Right lobe of liver (tissue), 6 donors: ENCODE measurements at regions not wholly inside any gene's neighbourhood (a gene's known extent, or its start where the extent isn't known, plus 50 kb on each side); places are given as distances from the start of the nearest gene placed in this dataset.

Experiments used
- ATAC-seq, 4 donors: fragments of 200-7000 bp; cut with Tn5 transposase; one replicate each; pipeline ENCODE4 v1.9.1; 2020; ENCODE audit warnings: mild to moderate bottlenecking in 4 of 4, moderate library complexity in 4 of 4
- DNase-seq, 3 donors: peaks; one replicate each; pipeline ENCODE4 v3.0.0-alpha.2; 2020
- H3K27ac ChIP-seq, 3 donors: fragments of 200-600 bp; one replicate each; pipeline ENCODE4 v1.8.0; 2022
- H3K27me3 ChIP-seq, 2 donors: fragments of 200-600 bp; one replicate each; pipeline ENCODE4 v1.8.0; 2022
- H3K36me3 ChIP-seq, 4 donors: fragments of 200-600 bp; sonication (generic) in 1 of 4; one replicate each; pipeline versions ENCODE4 v1.5.1 to v1.8.0; 2017 to 2022; ENCODE audit warnings: control low read depth in 1 of 4
- H3K4me1 ChIP-seq, 4 donors: fragments of 200-600 bp; sonication (generic) in 1 of 4; one replicate each; pipeline versions ENCODE4 v1.5.1 to v1.8.0; 2017 to 2022; ENCODE audit warnings: control low read depth in 1 of 4
- H3K4me3 ChIP-seq, 3 donors: fragments of 200-600 bp; one replicate each; pipeline ENCODE4 v1.8.0; 2022
- H3K9me3 ChIP-seq, 4 donors: fragments of 200-600 bp; sonication (generic) in 1 of 4; one replicate each; pipeline versions ENCODE4 v1.5.1 to v1.8.0; 2017 to 2022; ENCODE audit warnings: control low read depth in 1 of 4
- POLR2A ChIP-seq: fragments of 450-650 bp; IDR thresholded peaks from one replicate; pipeline ENCODE4 v1.6.1; 2017; ENCODE audit warnings: antibody characterized with exemption, mild to moderate bottlenecking
- WGBS: methylation state at CpG from one replicate; pipeline ENCODE4 v1.1.6; 2018; ENCODE audit warnings: low coverage, low lambda C conversion rate; ENCODE audit not compliant: insufficient coverage; ENCODE audit errors: missing lambda C conversion rate; 5-methylcytosine and 5-hydroxymethylcytosine counted together
- intact Hi-C, 2 donors: fragments of 100-400 bp; cut with DNase I; formaldehyde crosslinking; loops; one replicate each; pipeline versions ENCODE4 v1.11.2 to v1.14.1; 2022
- TF ChIP-seq, protein P1 (sequence below), 4 donors: fragments of 200-600 bp in 3 of 4; fragments of 450-650 bp in 1 of 4; IDR thresholded peaks; one replicate each; pipeline versions ENCODE4 v1.5.1 to v1.8.0; 2016 to 2022; ENCODE audit warnings: antibody characterized with exemption in 4 of 4, mild to moderate bottlenecking in 2 of 4
- donor health status: DM: no; HTN: yes; CAD: no.
- donor health status: DM: no; HTN: no; CAD: no.
- donor health status: DM: no; HTN: no; CAD: no.
- donor health status: DM: no; HTN: yes; CAD: no.
- donor health status: DM: no; HTN: yes; CAD: no.

DNA sequence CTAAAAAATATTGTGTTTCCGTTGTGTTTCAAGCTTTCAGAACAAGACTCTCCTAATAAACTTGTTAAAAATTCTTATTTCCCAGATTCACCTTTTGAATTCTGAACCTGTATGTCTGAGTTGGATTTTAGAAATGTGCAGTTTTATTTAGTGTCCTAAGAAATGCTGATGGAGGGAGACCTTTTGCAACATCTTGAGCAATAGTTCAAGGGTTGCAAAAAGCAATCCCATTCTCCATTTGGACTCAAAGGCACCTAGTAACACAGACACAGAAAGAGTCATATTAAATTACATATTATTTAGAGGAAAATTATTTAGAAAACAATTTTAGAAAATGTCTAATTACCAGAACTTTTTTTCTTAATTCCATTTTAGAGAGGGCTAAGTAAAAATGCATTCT is 448.5 kb downstream of the FRK start:
- peaks cover 0 to 25% (median 8%) of the 10 kb centered on the region in 4 donors for H3K4me1 ChIP-seq
- no peak overlapping the region for H3K27ac ChIP-seq
- 0% methylated on average over 1 of the region's 1 CpG for WGBS
- DNase-seq (no peak), ATAC-seq (peak; percentile 68 to 92 (median 86))
- H3K36me3 ChIP-seq: no peaks in the 10 kb centered on the region
- no peak for TF ChIP-seq POLR2A
- TF ChIP-seq, protein P1, sequence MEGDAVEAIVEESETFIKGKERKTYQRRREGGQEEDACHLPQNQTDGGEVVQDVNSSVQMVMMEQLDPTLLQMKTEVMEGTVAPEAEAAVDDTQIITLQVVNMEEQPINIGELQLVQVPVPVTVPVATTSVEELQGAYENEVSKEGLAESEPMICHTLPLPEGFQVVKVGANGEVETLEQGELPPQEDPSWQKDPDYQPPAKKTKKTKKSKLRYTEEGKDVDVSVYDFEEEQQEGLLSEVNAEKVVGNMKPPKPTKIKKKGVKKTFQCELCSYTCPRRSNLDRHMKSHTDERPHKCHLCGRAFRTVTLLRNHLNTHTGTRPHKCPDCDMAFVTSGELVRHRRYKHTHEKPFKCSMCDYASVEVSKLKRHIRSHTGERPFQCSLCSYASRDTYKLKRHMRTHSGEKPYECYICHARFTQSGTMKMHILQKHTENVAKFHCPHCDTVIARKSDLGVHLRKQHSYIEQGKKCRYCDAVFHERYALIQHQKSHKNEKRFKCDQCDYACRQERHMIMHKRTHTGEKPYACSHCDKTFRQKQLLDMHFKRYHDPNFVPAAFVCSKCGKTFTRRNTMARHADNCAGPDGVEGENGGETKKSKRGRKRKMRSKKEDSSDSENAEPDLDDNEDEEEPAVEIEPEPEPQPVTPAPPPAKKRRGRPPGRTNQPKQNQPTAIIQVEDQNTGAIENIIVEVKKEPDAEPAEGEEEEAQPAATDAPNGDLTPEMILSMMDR (IDR thresholded peaks at IDR 0.05): no peak
- H3K27me3 ChIP-seq: no peaks in the 10 kb centered on the region
- no peak overlapping the region for H3K4me3 ChIP-seq
- H3K9me3 ChIP-seq: no peaks in the 10 kb centered on the region
- intact Hi-C loops: no loop called here

DNA sequence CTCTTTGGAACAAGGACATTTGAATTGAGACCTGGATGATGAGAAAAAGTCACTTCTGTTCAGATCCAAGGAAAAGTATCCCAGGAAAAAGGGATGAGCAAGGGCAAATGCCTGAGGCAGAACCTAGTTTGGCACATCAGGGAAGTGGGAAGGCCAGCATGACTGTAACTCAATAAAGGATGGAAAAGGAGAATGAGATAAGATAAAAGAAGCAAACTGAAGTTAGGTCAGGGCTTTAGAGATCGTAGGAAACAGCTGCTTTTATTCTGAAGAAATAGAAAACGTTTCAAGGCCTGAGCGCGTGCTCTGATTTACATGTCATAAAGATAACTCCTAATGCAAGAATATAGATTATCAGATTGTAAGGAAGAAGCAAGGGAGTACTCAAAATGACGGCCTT is 450.0 kb downstream of the FRK start:
- no peaks in the 10 kb centered on the region for H3K27me3 ChIP-seq
- intact Hi-C loops: no loop called here
- TF ChIP-seq POLR2A: no peak
- TF ChIP-seq, protein P1 (IDR thresholded peaks at IDR 0.05): no peak

DNA sequence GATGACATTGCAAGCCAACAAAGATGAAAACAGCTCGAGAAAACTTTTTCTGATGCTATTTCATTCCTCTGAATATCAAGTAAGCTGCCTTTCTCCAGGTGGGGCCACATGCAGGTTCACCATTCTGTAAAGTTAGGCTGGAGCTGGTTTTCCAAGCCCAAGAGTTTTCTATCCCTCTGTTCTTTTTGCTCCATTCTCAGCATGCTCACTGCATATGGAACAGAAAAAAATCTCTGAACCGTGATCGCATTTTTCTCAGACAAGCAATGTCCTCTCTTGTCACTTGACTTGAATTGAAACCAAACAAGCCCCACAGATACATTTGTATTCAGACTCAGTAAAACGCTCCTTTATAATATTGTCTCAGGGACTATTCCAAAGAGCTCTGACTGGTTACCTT is 451.6 kb downstream of the FRK start:
- DNase-seq (no peak), ATAC-seq (no peak)
- Histone ChIP-seq H3K4me1 (peaks cover 0 to 25% (median 8%) of the 10 kb centered on the region in 4 donors), H3K4me3 (no peak overlapping the region), H3K27ac (no peak overlapping the region), H3K27me3 (no peaks in the 10 kb centered on the region), H3K9me3 (no peaks in the 10 kb centered on the region), H3K36me3 (no peaks in the 10 kb centered on the region)
- no peak for TF ChIP-seq POLR2A
- TF ChIP-seq, protein P1 (IDR thresholded peaks at IDR 0.05): no peak
- WGBS: 48% methylated on average over 3 of the region's 4 CpGs
- intact Hi-C loops: no loop called here

More for the DNA sequence above, 450.0 kb downstream of the FRK start:
- H3K27ac ChIP-seq: no peak overlapping the region
- H3K9me3 ChIP-seq: no peaks in the 10 kb centered on the region
- no peaks in the 10 kb centered on the region for H3K36me3 ChIP-seq
- ATAC-seq: no peak
- no peak overlapping the region for H3K4me3 ChIP-seq
- WGBS: 67% methylated on average over 5 of the region's 5 CpGs
- peaks cover 0 to 25% (median 8%) of the 10 kb centered on the region in 4 donors for H3K4me1 ChIP-seq
- no peak for DNase-seq

DNA sequence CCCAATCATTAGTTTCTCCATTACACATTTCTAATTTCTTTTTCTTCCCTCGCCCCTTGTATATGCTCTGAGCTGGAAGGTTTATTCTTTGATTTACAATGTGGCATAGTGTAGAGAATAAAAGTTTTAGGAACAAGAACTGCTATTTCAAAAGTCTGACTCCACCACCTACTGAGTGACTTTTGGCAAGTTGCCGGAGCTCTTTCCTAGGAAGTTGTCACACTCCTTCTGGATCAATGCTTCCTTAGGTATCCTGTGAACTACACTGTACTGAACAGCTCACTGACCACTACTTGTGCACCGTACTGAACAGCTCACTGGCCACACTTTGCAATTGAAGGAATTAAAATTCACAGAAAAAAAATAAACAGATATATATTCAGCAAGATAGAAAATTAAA is 458.2 kb downstream of the FRK start:
- H3K27me3 ChIP-seq: no peaks in the 10 kb centered on the region
- no peaks in the 10 kb centered on the region for H3K36me3 ChIP-seq
- no peaks in the 10 kb centered on the region for H3K9me3 ChIP-seq
- no peak for TF ChIP-seq POLR2A
- TF ChIP-seq, protein P1 (IDR thresholded peaks at IDR 0.05): no peak
- H3K4me3 ChIP-seq: no peak overlapping the region
- DNase-seq (no peak), ATAC-seq (no peak)
- WGBS: 78% methylated on average over 3 of the region's 3 CpGs
- no peak overlapping the region for H3K27ac ChIP-seq
- intact Hi-C loops: no loop called here
- H3K4me1 ChIP-seq: no peaks in the 10 kb centered on the region

- ATAC-seq: no peak
- TF ChIP-seq POLR2A: no peak
- TF ChIP-seq, protein P1 (IDR thresholded peaks at IDR 0.05): no peak
- Histone ChIP-seq H3K4me3 (no peak overlapping the region), H3K4me1 (no peaks in the 10 kb centered on the region), H3K9me3 (no peaks in the 10 kb centered on the region), H3K27me3 (no peaks in the 10 kb centered on the region), H3K27ac (no peak overlapping the region), H3K36me3 (no peaks in the 10 kb centered on the region)
- intact Hi-C loops: no loop called here
- WGBS: 62% methylated on average over 2 of the region's 2 CpGs
- no peak for DNase-seq
Measured at GRCh38 chr6:115601509-115601908, 459.2 kb downstream of the FRK start.
